Testis (tissue), 2 donors: ENCODE measurements at regions not wholly inside any gene's neighbourhood (a gene's known extent, or its start where the extent isn't known, plus 50 kb on each side); places are given as distances from the start of the nearest gene placed in this dataset.

Experiments
- DNase-seq: peaks from one replicate; pipeline ENCODE4 v3.0.0-alpha.2; 2019
- H3K27ac ChIP-seq, 2 donors: fragments of 200-600 bp; sonication (generic); one replicate each; pipeline ENCODE4 v1.5.1; 2019
- H3K27me3 ChIP-seq: fragments of 200-600 bp; sonication (generic); one replicate; pipeline ENCODE4 v1.5.1; 2019
- H3K36me3 ChIP-seq: fragments of 200-600 bp; sonication (generic); one replicate; pipeline ENCODE4 v1.5.1; 2017; ENCODE audit warnings: low read depth; ENCODE audit errors: missing control alignments
- H3K4me1 ChIP-seq: fragments of 200-600 bp; sonication (generic); one replicate; pipeline ENCODE4 v1.5.1; 2019
- H3K4me3 ChIP-seq, 2 donors: fragments of 200-600 bp; sonication (generic); one replicate each; pipeline ENCODE4 v1.5.1; 2017 to 2019
- H3K9me3 ChIP-seq: fragments of 200-600 bp; sonication (generic); one replicate; pipeline ENCODE4 v1.5.1; 2017
- CTCF ChIP-seq, 3 experiments: fragments of 450-650 bp in 2 of 3; fragments of 200-600 bp in 1 of 3; sonication (generic) in 1 of 3; IDR thresholded peaks; one replicate each; pipeline ENCODE4 v1.5.1; 2016 to 2019; ENCODE audit warnings: antibody characterized with exemption in 3 of 3, mild to moderate bottlenecking in 2 of 3, moderate library complexity in 1 of 3
- POLR2A ChIP-seq: fragments of 450-650 bp; IDR thresholded peaks from one replicate; pipeline ENCODE4 v1.6.1; 2017; ENCODE audit warnings: antibody characterized with exemption, mild to moderate bottlenecking, moderate library complexity
- WGBS, 2 donors: methylation state at CpG; one replicate each; pipeline ENCODE4 v1.1.5; 2018; 5-methylcytosine and 5-hydroxymethylcytosine counted together
- intact Hi-C: fragments of 100-400 bp; cut with DNase I; formaldehyde crosslinking; loops from one replicate; pipeline ENCODE4 v1.15.1; 2023; ENCODE audit warnings: low total_unique reads

- Histone ChIP-seq H3K4me3 (no peak overlapping the region), H3K9me3 (no peaks in the 10 kb centered on the region), H3K4me1 (no peaks in the 10 kb centered on the region), H3K36me3 (no peaks in the 10 kb centered on the region), H3K27me3 (no peaks in the 10 kb centered on the region), H3K27ac (no peak overlapping the region)
- WGBS, 2 donors: 88 to 100% methylated on average over 1 of the region's 1 CpG
- TF ChIP-seq POLR2A (no peak), CTCF (IDR thresholded peaks at IDR 0.05) (no peak)
- intact Hi-C loops: no loop called here
- DNase-seq: no peak
These were observed 189.9 kb upstream of the PRLR start for GRCh38 chr5:35420200-35420599.

GRCh38 chr5:35417040-35417439 lies 186.8 kb upstream of the PRLR start:
- WGBS, 2 donors: 88 to 90% methylated on average over 4 of the region's 4 CpGs
- Histone ChIP-seq H3K36me3 (no peaks in the 10 kb centered on the region), H3K27ac (no peak overlapping the region), H3K4me3 (no peak overlapping the region), H3K27me3 (no peaks in the 10 kb centered on the region), H3K9me3 (no peaks in the 10 kb centered on the region), H3K4me1 (no peaks in the 10 kb centered on the region)
- DNase-seq: no peak
- no peak for TF ChIP-seq POLR2A
- intact Hi-C loops: no loop called here

- Histone ChIP-seq H3K9me3 (no peaks in the 10 kb centered on the region), H3K36me3 (no peaks in the 10 kb centered on the region), H3K4me1 (no peaks in the 10 kb centered on the region), H3K4me3 (no peak overlapping the region), H3K27me3 (no peaks in the 10 kb centered on the region), H3K27ac (no peak overlapping the region)
- no peak for DNase-seq
- intact Hi-C loops: no loop called here
- TF ChIP-seq POLR2A (no peak), CTCF (IDR thresholded peaks at IDR 0.05) (no peak)
- WGBS, 2 donors: 71 to 73% methylated on average over 6 of the region's 6 CpGs
These were observed 186.1 kb upstream of the PRLR start for GRCh38 chr5:35416217-35416988.

- H3K9me3 ChIP-seq: no peaks in the 10 kb centered on the region
- 88 to 89% methylated on average over 2 of the region's 2 CpGs for WGBS, 2 donors
- no peaks in the 10 kb centered on the region for H3K4me1 ChIP-seq
- DNase-seq: no peak
- intact Hi-C loops: no loop called here
- no peaks in the 10 kb centered on the region for H3K36me3 ChIP-seq
- no peak for TF ChIP-seq POLR2A
- TF ChIP-seq CTCF (IDR thresholded peaks at IDR 0.05): no peak
- H3K4me3 ChIP-seq: no peak overlapping the region
- no peak overlapping the region for H3K27ac ChIP-seq
- H3K27me3 ChIP-seq: no peaks in the 10 kb centered on the region
These were observed 185.0 kb upstream of the PRLR start for GRCh38 chr5:35415309-35415708.

- no peaks in the 10 kb centered on the region for H3K9me3 ChIP-seq
- TF ChIP-seq POLR2A (no peak), CTCF (IDR thresholded peaks at IDR 0.05) (no peak)
- no peak for DNase-seq
- intact Hi-C loops: no loop called here
- no peaks in the 10 kb centered on the region for H3K27me3 ChIP-seq
- H3K36me3 ChIP-seq: no peaks in the 10 kb centered on the region
- no peak overlapping the region for H3K27ac ChIP-seq
- H3K4me3 ChIP-seq: no peak overlapping the region
- WGBS, 2 donors: 72 to 86% methylated on average over 1 of the region's 1 CpG
- H3K4me1 ChIP-seq: no peaks in the 10 kb centered on the region
These were observed 179.1 kb upstream of the PRLR start for GRCh38 chr5:35409361-35409760.
